Heart left ventricle (tissue), 16 donors: ENCODE measurements at regions not wholly inside any gene's neighbourhood (a gene's known extent, or its start where the extent isn't known, plus 50 kb on each side); places are given as distances from the start of the nearest gene placed in this dataset.

Experiments used
- ATAC-seq, 4 donors: fragments of 200-7000 bp; cut with Tn5 transposase; one replicate each; pipeline ENCODE4 v1.9.1; 2020 to 2022; ENCODE audit warnings: moderate library complexity in 4 of 4, mild to moderate bottlenecking in 3 of 4, moderate number of reproducible peaks in 1 of 4
- DNase-seq, 5 donors: peaks; one replicate each; pipeline ENCODE4 v3.0.0-alpha.2; 2020
- H3K27ac ChIP-seq, 12 donors: fragments of 200-600 bp; sonication (generic) in 4 of 12; one replicate each; pipeline versions ENCODE4 v1.5.0 to v1.8.0; 2016 to 2022; ENCODE audit warnings: mild to moderate bottlenecking in 2 of 12
- H3K27me3 ChIP-seq, 9 donors: fragments of 200-600 bp; sonication (generic) in 2 of 9; one replicate each; pipeline versions ENCODE4 v1.5.1 to v1.8.0; 2016 to 2022; ENCODE audit warnings: mild to moderate bottlenecking in 3 of 9
- H3K36me3 ChIP-seq, 9 donors: fragments of 200-600 bp; sonication (generic) in 2 of 9; one replicate each; pipeline versions ENCODE4 v1.5.0 to v1.8.0; 2018 to 2022; ENCODE audit warnings: mild to moderate bottlenecking in 2 of 9
- H3K4me1 ChIP-seq, 12 donors: fragments of 200-600 bp; sonication (generic) in 4 of 12; one replicate each; pipeline versions ENCODE4 v1.5.0 to v1.8.0; 2016 to 2022; ENCODE audit warnings: mild to moderate bottlenecking in 3 of 12
- H3K4me3 ChIP-seq, 12 donors: fragments of 200-600 bp; sonication (generic) in 4 of 12; one replicate each; pipeline versions ENCODE4 v1.5.0 to v1.8.0; 2017 to 2022; ENCODE audit warnings: mild to moderate bottlenecking in 9 of 12, moderate library complexity in 4 of 12
- H3K9me3 ChIP-seq, 12 donors: fragments of 200-600 bp; sonication (generic) in 4 of 12; one replicate each; pipeline versions ENCODE4 v1.5.0 to v1.8.0; 2016 to 2022; ENCODE audit warnings: mild to moderate bottlenecking in 1 of 12
- CTCF ChIP-seq, 12 donors: fragments of 200-600 bp; sonication (generic) in 4 of 12; IDR thresholded peaks; one replicate each; pipeline versions ENCODE4 v1.5.0 to v1.8.0; 2018 to 2022; ENCODE audit warnings: antibody characterized with exemption in 12 of 12, mild to moderate bottlenecking in 5 of 12
- POLR2A ChIP-seq, 2 donors: fragments of 450-650 bp; IDR thresholded peaks; one replicate each; pipeline ENCODE4 v1.6.1; 2017; ENCODE audit warnings: antibody characterized with exemption in 2 of 2, mild to moderate bottlenecking in 2 of 2, moderate library complexity in 2 of 2
- WGBS, 4 donors: extraction: QIAGEN DNeasy Blood & Tissue Kit in 2 of 4; methylation state at CpG; one replicate each; pipeline versions ENCODE4 v1.1.5 to v1.1.7; 2013 to 2018; 5-methylcytosine and 5-hydroxymethylcytosine counted together
- intact Hi-C, 10 donors: fragments of 100-400 bp; cut with DNase I; formaldehyde crosslinking; loops; one replicate each; pipeline versions ENCODE4 v1.11.1 to v1.14.2; 2022
- donor health status: ischemic (EF 13 %, LVEDD 7.1; RV severe dilation, severe dysfunction).
- donor health status: healthy with polysubstance abuse.
- donor health status: DM: no; HTN: yes; CAD: no.
- donor health status: DM: no; HTN: no; CAD: no.
- donor health status: ischemic (EF 25% LVEDD 6.9; RV normal size, moderate dysfunction).
- donor health status: ischemic (EF 25% LVEDD 5.7; RV mildly dilated, moderate dysfunction).
- donor health status: healthy.
- donor health status: DM: yes; HTN: yes; CAD: no.
- donor health status: ischemic (EF 35%, LVEDD 5.7; RV mildly dilated, moderate dysfunction).
- donor health status: nonischemic (EF 11% LVEDD 7.7; RV severe dilation, severe dysfunction).
- donor health status: DM: yes; HTN: yes; CAD: no.
- donor health status: PGD.
- donor health status: ischemic (EF 29% LVEDD 5.4; RV normal size, mild dysfunction).
- donor health status: nonischemic (EF 23%, LVEDD 6.1; RV moderate dilation, normal function).

GRCh38 chr21:14683063-14683462 lies 136.9 kb upstream of the SAMSN1 start:
- Histone ChIP-seq H3K4me1 (peaks cover 0 to 57% (median 0%) of the 10 kb centered on the region in 12 donors), H3K4me3 (no peak overlapping the region), H3K27me3 (no peaks in the 10 kb centered on the region), H3K9me3 (no peaks in the 10 kb centered on the region), H3K36me3 (no peaks in the 10 kb centered on the region), H3K27ac (peak overlapping the region in 1 of 12 donors; percentile 46)
- intact Hi-C loops, result no loop called here
- ATAC-seq (no peak), DNase-seq (no peak)
- TF ChIP-seq POLR2A (IDR thresholded peaks at IDR 0.05) (no peak), CTCF (IDR thresholded peaks at IDR 0.05) (no peak)

- H3K36me3 ChIP-seq, result no peaks in the 10 kb centered on the region
- ATAC-seq, result no peak
- 75 to 85% (median 80%) methylated on average over 3 of the region's 3 CpGs for WGBS, 4 donors
- no peaks in the 10 kb centered on the region for H3K27me3 ChIP-seq
- no peak overlapping the region for H3K27ac ChIP-seq
- peaks cover 0 to 39% (median 0%) of the 10 kb centered on the region in 12 donors for H3K4me1 ChIP-seq
- TF ChIP-seq CTCF (IDR thresholded peaks at IDR 0.05) (no peak), POLR2A (IDR thresholded peaks at IDR 0.05) (no peak)
- no peak overlapping the region for H3K4me3 ChIP-seq
- no peaks in the 10 kb centered on the region for H3K9me3 ChIP-seq
- no peak for DNase-seq
- intact Hi-C loops, result no loop called here
These were observed 133.0 kb upstream of the SAMSN1 start for GRCh38 chr21:14678973-14679574.

GRCh38 chr21:14677639-14678179 lies 131.6 kb upstream of the SAMSN1 start:
- intact Hi-C loops, result no loop called here
- no peak overlapping the region for H3K4me3 ChIP-seq
- no peaks in the 10 kb centered on the region for H3K36me3 ChIP-seq
- peak overlapping the region in 1 of 12 donors; percentile 84 for H3K27ac ChIP-seq
- DNase-seq (no peak), ATAC-seq (no peak)
- no peaks in the 10 kb centered on the region for H3K27me3 ChIP-seq
- H3K9me3 ChIP-seq, result no peaks in the 10 kb centered on the region
- TF ChIP-seq CTCF (IDR thresholded peaks at IDR 0.05) (no peak), POLR2A (IDR thresholded peaks at IDR 0.05) (no peak)
- WGBS, 4 donors, result 69 to 78% (median 72%) methylated on average over 9 of the region's 9 CpGs
- H3K4me1 ChIP-seq, result peaks cover 0 to 27% (median 0%) of the 10 kb centered on the region in 12 donors

GRCh38 chr21:14677013-14677412 lies 130.9 kb upstream of the SAMSN1 start:
- TF ChIP-seq CTCF (IDR thresholded peaks at IDR 0.05) (no peak), POLR2A (IDR thresholded peaks at IDR 0.05) (no peak)
- ATAC-seq (no peak), DNase-seq (no peak)
- H3K9me3 ChIP-seq, result no peaks in the 10 kb centered on the region
- H3K27ac ChIP-seq, result peak overlapping the region in 1 of 12 donors; percentile 84
- H3K4me1 ChIP-seq, result peaks cover 0 to 26% (median 0%) of the 10 kb centered on the region in 12 donors
- H3K27me3 ChIP-seq, result no peaks in the 10 kb centered on the region
- intact Hi-C loops, result no loop called here
- H3K36me3 ChIP-seq, result no peaks in the 10 kb centered on the region
- no peak overlapping the region for H3K4me3 ChIP-seq
